GM23338 (cell line): ENCODE measurements at regions not wholly inside any gene's neighbourhood (a gene's known extent, or its start where the extent isn't known, plus 50 kb on each side); places are given as distances from the start of the nearest gene placed in this dataset.

Experiments
- ATAC-seq: fragments of 200-7000 bp; cut with Tn5 transposase; 3 replicates; pipeline ENCODE4 v1.9.1; 2020
- DNase-seq: peaks from one replicate; pipeline ENCODE4 v3.0.0-alpha.2; 2015; ENCODE audit warnings: low spot score
- H2AFZ ChIP-seq: fragments of 200-600 bp; sonication (generic); 2 replicates; pipeline ENCODE4 v1.8.0; 2016; ENCODE audit warnings: antibody characterized with exemption, mild to moderate bottlenecking, moderate library complexity
- H3F3A ChIP-seq: fragments of 200-600 bp; sonication (generic); replicated peaks from 2 replicates; pipeline ENCODE4 v1.8.0; 2017; ENCODE audit warnings: antibody characterized with exemption, mixed run types, low read depth
- H3K27ac ChIP-seq: fragments of 200-600 bp; sonication (generic); 2 replicates; pipeline ENCODE4 v1.6.1; 2016; ENCODE audit warnings: low read depth
- H3K27me3 ChIP-seq: fragments of 200-600 bp; sonication (generic); 2 replicates; pipeline ENCODE4 v1.8.0; 2016; ENCODE audit warnings: mild to moderate bottlenecking, mixed run types, moderate library complexity; ENCODE audit not compliant: insufficient read depth
- H3K36me3 ChIP-seq: fragments of 200-600 bp; sonication (generic); 2 replicates; pipeline ENCODE4 v1.8.0; 2016; ENCODE audit warnings: mild to moderate bottlenecking; ENCODE audit not compliant: insufficient read depth
- H3K4me1 ChIP-seq: fragments of 200-600 bp; sonication (generic); 2 replicates; pipeline ENCODE4 v1.8.0; 2016; ENCODE audit warnings: mild to moderate bottlenecking, moderate library complexity; ENCODE audit not compliant: insufficient read depth
- H3K4me2 ChIP-seq: fragments of 200-600 bp; sonication (generic); 2 replicates; pipeline ENCODE4 v1.7.1; 2017; ENCODE audit warnings: mixed run types
- H3K4me3 ChIP-seq: fragments of 200-600 bp; sonication (generic); 2 replicates; pipeline ENCODE4 v1.6.1; 2016; ENCODE audit warnings: mixed run types
- H3K79me2 ChIP-seq: fragments of 200-600 bp; sonication (generic); replicated peaks from 2 replicates; pipeline ENCODE4 v1.8.0; 2017; ENCODE audit warnings: mild to moderate bottlenecking; ENCODE audit not compliant: insufficient read depth
- H3K9me2 ChIP-seq: fragments of 200-600 bp; sonication (generic); 2 replicates; pipeline ENCODE4 v1.8.0; 2017; ENCODE audit not compliant: insufficient read depth
- H4K20me1 ChIP-seq: fragments of 200-600 bp; sonication (generic); replicated peaks from 2 replicates; pipeline ENCODE4 v1.8.0; 2017; ENCODE audit warnings: mild to moderate bottlenecking; ENCODE audit not compliant: insufficient read depth
- H3K27ac Mint-ChIP-seq: 2 replicates; pipeline ENCODE4 v1.8.0; 2020; ENCODE audit warnings: inconsistent platforms, mild to moderate bottlenecking, moderate library complexity, mixed read lengths
- H3K27me3 Mint-ChIP-seq: 3 replicates; pipeline ENCODE4 v1.8.0; 2022; ENCODE audit warnings: low read depth, mild to moderate bottlenecking, moderate library complexity, mixed read lengths, inconsistent platforms; ENCODE audit not compliant: insufficient read depth, poor library complexity
- H3K36me3 Mint-ChIP-seq: 3 replicates; pipeline ENCODE4 v1.8.0; 2021; ENCODE audit warnings: low read depth, mild to moderate bottlenecking, inconsistent platforms, moderate library complexity, mixed read lengths
- H3K4me1 Mint-ChIP-seq: 3 replicates; pipeline ENCODE4 v1.8.0; 2020; ENCODE audit warnings: mild to moderate bottlenecking, inconsistent platforms, mixed read lengths
- H3K4me3 Mint-ChIP-seq: 3 replicates; pipeline ENCODE4 v1.8.0; 2021; ENCODE audit warnings: moderate library complexity, mild to moderate bottlenecking, inconsistent platforms, mixed read lengths
- H3K9me3 Mint-ChIP-seq: 3 replicates; pipeline ENCODE4 v1.8.0; 2020; ENCODE audit warnings: moderate library complexity, mild to moderate bottlenecking, inconsistent platforms, mixed read lengths
- CREB1 ChIP-seq: fragments of 250-450 bp; sonication (Bioruptor Pico); IDR thresholded peaks from 2 replicates; pipeline ENCODE4 v1.5.0; 2020; ENCODE audit warnings: low read depth, mild to moderate bottlenecking, moderate library complexity
- JUNB ChIP-seq: IDR thresholded peaks from one replicate; pipeline ENCODE4 v1.6.1; 2016; ENCODE audit warnings: antibody characterized with exemption; ENCODE audit not compliant: unreplicated experiment
- STAT1 ChIP-seq: IDR thresholded peaks from one replicate; pipeline ENCODE4 v1.6.1; 2016; ENCODE audit warnings: antibody characterized with exemption; ENCODE audit not compliant: unreplicated experiment
- ZNF114 ChIP-seq: fragments of 250-450 bp; sonication (Bioruptor Pico); IDR thresholded peaks from 2 replicates; pipeline ENCODE4 v1.5.0; 2020; ENCODE audit warnings: mild to moderate bottlenecking, moderate library complexity
- ZNF331 ChIP-seq: fragments of 250-450 bp; sonication (Bioruptor Pico); IDR thresholded peaks from 2 replicates; pipeline ENCODE4 v1.5.0; 2020; ENCODE audit warnings: low read depth, mild to moderate bottlenecking, moderate library complexity
- TF ChIP-seq, protein P1 (sequence below), 2 experiments: fragments of 200-600 bp in 1 of 2; sonication (generic) in 1 of 2; conservative IDR thresholded peaks; 2 replicates each; pipeline versions ENCODE4 v1.5.1 to v1.6.1; 2016 to 2017; ENCODE audit warnings: antibody characterized with exemption in 2 of 2, low read depth in 2 of 2, mild to moderate bottlenecking in 2 of 2, moderate library complexity in 1 of 2
- TF ChIP-seq, protein P2 (sequence below): fragments of 250-450 bp; sonication (Bioruptor Pico); IDR thresholded peaks from 2 replicates; pipeline ENCODE4 v1.5.0; 2020; ENCODE audit warnings: mild to moderate bottlenecking, moderate library complexity
- TF ChIP-seq, protein P3 (sequence below): IDR thresholded peaks from one replicate; pipeline ENCODE4 v1.6.1; 2018; ENCODE audit warnings: antibody characterized with exemption; ENCODE audit not compliant: unreplicated experiment

DNA sequence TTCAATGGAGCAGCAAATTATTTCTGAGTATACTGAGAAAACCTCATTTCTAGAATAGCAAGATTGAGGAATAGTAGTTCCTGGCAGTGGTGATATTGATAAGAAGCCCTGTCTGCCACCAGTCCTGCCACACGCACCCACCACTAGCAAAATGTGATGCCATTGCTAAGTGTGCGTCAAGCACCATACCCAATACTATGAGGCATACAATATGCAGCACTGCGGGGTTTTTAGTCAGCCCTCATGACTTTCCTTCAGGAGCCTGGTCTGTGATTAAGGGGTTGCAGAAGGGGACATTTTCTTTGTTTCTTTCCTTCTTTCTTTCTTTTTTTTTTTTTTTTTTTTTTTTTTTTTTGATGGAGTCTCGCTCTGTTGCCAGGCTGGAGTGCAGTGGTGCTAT is 128.7 kb upstream of the USP38 start:
- H3K4me2 ChIP-seq: no peak overlapping the region
- H3K27ac Mint-ChIP-seq: no peak overlapping the region
- H3K9me3 Mint-ChIP-seq: peaks cover 6% of the 10 kb centered on the region; the same call in 1 of the 3 replicates
- no peaks in the 10 kb centered on the region for H3K36me3 ChIP-seq
- 0 out of 2 replicates have a peak overlapping the region, but pooled peaks have one; percentile 52 for H2AFZ ChIP-seq
- no peaks in the 10 kb centered on the region for H3K4me1 Mint-ChIP-seq
- no peak for ATAC-seq
- no peaks in the 10 kb centered on the region for H3K79me2 ChIP-seq
- no peaks in the 10 kb centered on the region for H3K9me2 ChIP-seq
- H3K36me3 Mint-ChIP-seq: no peaks in the 10 kb centered on the region
- no peaks in the 10 kb centered on the region for H4K20me1 ChIP-seq
- H3K27me3 ChIP-seq: no peaks in the 10 kb centered on the region
- H3K27ac ChIP-seq: no peak overlapping the region
- TF ChIP-seq, protein P1, sequence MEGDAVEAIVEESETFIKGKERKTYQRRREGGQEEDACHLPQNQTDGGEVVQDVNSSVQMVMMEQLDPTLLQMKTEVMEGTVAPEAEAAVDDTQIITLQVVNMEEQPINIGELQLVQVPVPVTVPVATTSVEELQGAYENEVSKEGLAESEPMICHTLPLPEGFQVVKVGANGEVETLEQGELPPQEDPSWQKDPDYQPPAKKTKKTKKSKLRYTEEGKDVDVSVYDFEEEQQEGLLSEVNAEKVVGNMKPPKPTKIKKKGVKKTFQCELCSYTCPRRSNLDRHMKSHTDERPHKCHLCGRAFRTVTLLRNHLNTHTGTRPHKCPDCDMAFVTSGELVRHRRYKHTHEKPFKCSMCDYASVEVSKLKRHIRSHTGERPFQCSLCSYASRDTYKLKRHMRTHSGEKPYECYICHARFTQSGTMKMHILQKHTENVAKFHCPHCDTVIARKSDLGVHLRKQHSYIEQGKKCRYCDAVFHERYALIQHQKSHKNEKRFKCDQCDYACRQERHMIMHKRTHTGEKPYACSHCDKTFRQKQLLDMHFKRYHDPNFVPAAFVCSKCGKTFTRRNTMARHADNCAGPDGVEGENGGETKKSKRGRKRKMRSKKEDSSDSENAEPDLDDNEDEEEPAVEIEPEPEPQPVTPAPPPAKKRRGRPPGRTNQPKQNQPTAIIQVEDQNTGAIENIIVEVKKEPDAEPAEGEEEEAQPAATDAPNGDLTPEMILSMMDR (conservative IDR thresholded peaks at IDR 0.05; ENCODE audit: low read depth in 2 of 2): no peak
- no peak for TF ChIP-seq JUNB
- no peak for TF ChIP-seq STAT1
- TF ChIP-seq, protein P2, sequence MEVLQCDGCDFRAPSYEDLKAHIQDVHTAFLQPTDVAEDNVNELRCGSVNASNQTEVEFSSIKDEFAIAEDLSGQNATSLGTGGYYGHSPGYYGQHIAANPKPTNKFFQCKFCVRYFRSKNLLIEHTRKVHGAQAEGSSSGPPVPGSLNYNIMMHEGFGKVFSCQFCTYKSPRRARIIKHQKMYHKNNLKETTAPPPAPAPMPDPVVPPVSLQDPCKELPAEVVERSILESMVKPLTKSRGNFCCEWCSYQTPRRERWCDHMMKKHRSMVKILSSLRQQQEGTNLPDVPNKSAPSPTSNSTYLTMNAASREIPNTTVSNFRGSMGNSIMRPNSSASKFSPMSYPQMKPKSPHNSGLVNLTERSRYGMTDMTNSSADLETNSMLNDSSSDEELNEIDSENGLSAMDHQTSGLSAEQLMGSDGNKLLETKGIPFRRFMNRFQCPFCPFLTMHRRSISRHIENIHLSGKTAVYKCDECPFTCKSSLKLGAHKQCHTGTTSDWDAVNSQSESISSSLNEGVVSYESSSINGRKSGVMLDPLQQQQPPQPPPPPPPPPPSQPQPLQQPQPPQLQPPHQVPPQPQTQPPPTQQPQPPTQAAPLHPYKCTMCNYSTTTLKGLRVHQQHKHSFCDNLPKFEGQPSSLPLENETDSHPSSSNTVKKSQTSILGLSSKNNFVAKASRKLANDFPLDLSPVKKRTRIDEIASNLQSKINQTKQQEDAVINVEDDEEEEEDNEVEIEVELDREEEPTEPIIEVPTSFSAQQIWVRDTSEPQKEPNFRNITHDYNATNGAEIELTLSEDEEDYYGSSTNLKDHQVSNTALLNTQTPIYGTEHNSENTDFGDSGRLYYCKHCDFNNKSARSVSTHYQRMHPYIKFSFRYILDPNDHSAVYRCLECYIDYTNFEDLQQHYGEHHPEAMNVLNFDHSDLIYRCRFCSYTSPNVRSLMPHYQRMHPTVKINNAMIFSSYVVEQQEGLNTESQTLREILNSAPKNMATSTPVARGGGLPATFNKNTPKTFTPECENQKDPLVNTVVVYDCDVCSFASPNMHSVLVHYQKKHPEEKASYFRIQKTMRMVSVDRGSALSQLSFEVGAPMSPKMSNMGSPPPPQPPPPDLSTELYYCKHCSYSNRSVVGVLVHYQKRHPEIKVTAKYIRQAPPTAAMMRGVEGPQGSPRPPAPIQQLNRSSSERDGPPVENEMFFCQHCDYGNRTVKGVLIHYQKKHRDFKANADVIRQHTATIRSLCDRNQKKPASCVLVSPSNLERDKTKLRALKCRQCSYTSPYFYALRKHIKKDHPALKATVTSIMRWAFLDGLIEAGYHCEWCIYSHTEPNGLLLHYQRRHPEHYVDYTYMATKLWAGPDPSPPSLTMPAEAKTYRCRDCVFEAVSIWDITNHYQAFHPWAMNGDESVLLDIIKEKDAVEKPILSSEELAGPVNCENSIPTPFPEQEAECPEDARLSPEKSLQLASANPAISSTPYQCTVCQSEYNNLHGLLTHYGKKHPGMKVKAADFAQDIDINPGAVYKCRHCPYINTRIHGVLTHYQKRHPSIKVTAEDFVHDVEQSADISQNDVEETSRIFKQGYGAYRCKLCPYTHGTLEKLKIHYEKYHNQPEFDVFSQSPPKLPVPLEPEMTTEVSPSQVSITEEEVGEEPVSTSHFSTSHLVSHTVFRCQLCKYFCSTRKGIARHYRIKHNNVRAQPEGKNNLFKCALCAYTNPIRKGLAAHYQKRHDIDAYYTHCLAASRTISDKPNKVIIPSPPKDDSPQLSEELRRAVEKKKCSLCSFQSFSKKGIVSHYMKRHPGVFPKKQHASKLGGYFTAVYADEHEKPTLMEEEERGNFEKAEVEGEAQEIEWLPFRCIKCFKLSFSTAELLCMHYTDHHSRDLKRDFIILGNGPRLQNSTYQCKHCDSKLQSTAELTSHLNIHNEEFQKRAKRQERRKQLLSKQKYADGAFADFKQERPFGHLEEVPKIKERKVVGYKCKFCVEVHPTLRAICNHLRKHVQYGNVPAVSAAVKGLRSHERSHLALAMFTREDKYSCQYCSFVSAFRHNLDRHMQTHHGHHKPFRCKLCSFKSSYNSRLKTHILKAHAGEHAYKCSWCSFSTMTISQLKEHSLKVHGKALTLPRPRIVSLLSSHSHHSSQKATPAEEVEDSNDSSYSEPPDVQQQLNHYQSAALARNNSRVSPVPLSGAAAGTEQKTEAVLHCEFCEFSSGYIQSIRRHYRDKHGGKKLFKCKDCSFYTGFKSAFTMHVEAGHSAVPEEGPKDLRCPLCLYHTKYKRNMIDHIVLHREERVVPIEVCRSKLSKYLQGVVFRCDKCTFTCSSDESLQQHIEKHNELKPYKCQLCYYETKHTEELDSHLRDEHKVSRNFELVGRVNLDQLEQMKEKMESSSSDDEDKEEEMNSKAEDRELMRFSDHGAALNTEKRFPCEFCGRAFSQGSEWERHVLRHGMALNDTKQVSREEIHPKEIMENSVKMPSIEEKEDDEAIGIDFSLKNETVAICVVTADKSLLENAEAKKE (CRISPR knock-in tag): no peak
- H3K4me3 ChIP-seq: no peak overlapping the region
- no peaks in the 10 kb centered on the region for H3K4me1 ChIP-seq
- no peaks in the 10 kb centered on the region for H3F3A ChIP-seq
- H3K27me3 Mint-ChIP-seq: no peaks in the 10 kb centered on the region
- no peak overlapping the region for H3K4me3 Mint-ChIP-seq
- no peak for DNase-seq

DNA sequence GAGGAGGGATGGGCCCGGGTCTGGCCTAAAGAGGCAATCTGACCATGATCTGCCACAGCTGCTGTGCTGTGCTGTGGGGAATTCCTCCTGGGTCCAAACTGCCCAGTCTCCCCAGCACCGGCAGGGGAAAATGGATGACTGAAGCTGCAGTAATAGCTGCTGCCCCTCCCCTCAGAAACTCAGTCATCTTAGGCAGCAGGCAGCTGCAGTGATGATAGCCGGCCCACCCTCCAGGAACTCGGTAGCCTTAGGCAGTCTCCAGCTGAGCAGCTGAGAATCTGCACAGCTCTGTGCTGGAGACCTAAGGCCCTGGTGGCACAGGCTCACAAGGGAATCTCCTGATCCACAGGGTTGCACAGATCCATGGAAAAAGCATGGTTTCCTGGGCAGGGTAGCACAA is 113.4 kb upstream of the USP38 start:
- H3K4me3 Mint-ChIP-seq: no peak overlapping the region
- Histone ChIP-seq H3K36me3 (no peaks in the 10 kb centered on the region), H3K79me2 (no peaks in the 10 kb centered on the region), H2AFZ (no peak overlapping the region), H3K27ac (no peak overlapping the region), H3F3A (no peaks in the 10 kb centered on the region), H3K4me1 (no peaks in the 10 kb centered on the region), H3K27me3 (no peaks in the 10 kb centered on the region), H3K4me2 (no peak overlapping the region), H4K20me1 (no peaks in the 10 kb centered on the region), H3K9me2 (peaks cover 7% of the 10 kb centered on the region), H3K4me3 (no peak overlapping the region)
- H3K9me3 Mint-ChIP-seq: peaks cover 2% of the 10 kb centered on the region
- H3K4me1 Mint-ChIP-seq: no peaks in the 10 kb centered on the region
- ATAC-seq: no peak
- DNase-seq: no peak
- H3K27me3 Mint-ChIP-seq: no peaks in the 10 kb centered on the region
- H3K27ac Mint-ChIP-seq: no peak overlapping the region
- H3K36me3 Mint-ChIP-seq: no peaks in the 10 kb centered on the region
- no peak for TF ChIP-seq ZNF114 (CRISPR knock-in tag)
- no peak for TF ChIP-seq ZNF331 (CRISPR knock-in tag)
- no peak for TF ChIP-seq STAT1
- no peak for TF ChIP-seq CREB1 (CRISPR knock-in tag)
- TF ChIP-seq, protein P3, sequence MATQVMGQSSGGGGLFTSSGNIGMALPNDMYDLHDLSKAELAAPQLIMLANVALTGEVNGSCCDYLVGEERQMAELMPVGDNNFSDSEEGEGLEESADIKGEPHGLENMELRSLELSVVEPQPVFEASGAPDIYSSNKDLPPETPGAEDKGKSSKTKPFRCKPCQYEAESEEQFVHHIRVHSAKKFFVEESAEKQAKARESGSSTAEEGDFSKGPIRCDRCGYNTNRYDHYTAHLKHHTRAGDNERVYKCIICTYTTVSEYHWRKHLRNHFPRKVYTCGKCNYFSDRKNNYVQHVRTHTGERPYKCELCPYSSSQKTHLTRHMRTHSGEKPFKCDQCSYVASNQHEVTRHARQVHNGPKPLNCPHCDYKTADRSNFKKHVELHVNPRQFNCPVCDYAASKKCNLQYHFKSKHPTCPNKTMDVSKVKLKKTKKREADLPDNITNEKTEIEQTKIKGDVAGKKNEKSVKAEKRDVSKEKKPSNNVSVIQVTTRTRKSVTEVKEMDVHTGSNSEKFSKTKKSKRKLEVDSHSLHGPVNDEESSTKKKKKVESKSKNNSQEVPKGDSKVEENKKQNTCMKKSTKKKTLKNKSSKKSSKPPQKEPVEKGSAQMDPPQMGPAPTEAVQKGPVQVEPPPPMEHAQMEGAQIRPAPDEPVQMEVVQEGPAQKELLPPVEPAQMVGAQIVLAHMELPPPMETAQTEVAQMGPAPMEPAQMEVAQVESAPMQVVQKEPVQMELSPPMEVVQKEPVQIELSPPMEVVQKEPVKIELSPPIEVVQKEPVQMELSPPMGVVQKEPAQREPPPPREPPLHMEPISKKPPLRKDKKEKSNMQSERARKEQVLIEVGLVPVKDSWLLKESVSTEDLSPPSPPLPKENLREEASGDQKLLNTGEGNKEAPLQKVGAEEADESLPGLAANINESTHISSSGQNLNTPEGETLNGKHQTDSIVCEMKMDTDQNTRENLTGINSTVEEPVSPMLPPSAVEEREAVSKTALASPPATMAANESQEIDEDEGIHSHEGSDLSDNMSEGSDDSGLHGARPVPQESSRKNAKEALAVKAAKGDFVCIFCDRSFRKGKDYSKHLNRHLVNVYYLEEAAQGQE: no peak
